GM18502 (cell line): ENCODE measurements at regions not wholly inside any gene's neighbourhood (a gene's known extent, or its start where the extent isn't known, plus 50 kb on each side); places are given as distances from the start of the nearest gene placed in this dataset.

Source experiments
- ATAC-seq: cut with Tn5 transposase; IDR thresholded peaks from one replicate; pipeline ENCODE4 v1.9.1; 2021; ENCODE audit warnings: mild to moderate bottlenecking; ENCODE audit not compliant: unreplicated experiment, poor library complexity

DNA sequence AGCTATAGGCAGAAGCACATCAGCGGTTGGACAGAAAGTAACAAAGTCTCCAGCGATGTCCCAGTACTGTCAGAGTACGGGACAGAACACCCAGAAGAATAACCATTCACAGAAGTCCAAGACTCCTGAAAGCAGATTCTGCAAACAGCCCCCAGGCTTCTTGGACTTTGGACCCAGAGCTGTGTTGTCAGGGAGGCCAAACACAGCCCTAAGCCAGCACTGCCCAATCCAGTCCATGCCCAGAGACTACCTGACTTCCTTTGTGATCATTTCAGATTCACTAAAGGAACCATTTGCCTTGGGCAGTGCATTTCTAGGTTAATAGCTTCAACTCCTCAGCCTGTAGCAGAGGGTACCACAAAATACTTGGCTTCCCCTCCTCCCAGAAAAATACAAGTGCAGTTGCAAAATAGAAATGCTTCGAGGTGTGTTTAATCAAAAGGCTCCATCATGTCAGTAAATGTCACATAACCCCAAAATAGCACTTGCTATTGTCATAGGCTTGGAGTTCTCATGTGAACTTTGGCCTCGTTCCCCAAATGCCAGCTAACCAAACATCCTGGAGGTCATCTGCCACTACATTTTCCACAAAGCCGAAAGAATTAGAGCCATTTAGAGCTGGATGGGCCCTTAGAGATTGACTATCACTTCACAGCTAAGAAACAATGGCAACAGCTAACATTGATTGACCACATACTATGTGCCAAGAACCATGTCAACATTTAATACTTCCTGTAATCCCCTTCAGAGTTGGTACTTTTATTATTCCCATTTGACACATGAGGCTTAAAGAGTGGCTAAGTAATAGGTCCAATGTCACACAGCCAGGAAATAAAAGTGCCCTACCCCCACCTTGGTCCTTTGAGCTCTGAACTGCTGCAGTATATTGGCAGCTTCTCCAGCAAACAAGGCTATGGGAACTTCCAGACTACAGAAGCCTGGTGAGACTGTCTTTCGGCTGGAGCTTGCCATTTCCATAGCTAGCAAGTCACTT lies 329.9 kb downstream of the FOXO1 start:
- no peak for ATAC-seq

GRCh38 chr13:40337651-40338050 lies 328.8 kb downstream of the FOXO1 start:
- ATAC-seq, result no peak

- no peak for ATAC-seq
Observed at GRCh38 chr13:40338217-40338616, 328.2 kb downstream of the FOXO1 start.

GRCh38 chr13:40340368-40341095 lies 325.9 kb downstream of the FOXO1 start:
- ATAC-seq, result no peak

DNA sequence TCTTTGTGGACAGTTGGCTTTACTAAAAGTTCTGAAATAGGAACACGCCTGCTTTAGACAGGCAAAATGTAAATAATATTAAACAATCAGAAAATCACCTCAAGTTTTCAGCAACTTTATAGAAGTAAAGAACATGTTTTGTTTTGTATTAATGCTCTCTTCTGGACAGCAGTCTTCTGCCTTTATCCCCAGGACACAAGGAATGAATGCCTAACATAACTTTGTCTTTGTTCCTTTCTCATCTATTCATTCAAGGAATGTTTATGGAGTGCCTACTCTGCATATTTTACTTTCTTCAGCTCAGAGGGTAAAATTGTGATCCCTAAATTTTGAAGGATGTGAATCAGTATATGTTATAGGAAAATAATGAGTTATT lies 325.4 kb downstream of the FOXO1 start:
- no peak for ATAC-seq

GRCh38 chr13:40341501-40341900 lies 324.9 kb downstream of the FOXO1 start:
- no peak for ATAC-seq

DNA sequence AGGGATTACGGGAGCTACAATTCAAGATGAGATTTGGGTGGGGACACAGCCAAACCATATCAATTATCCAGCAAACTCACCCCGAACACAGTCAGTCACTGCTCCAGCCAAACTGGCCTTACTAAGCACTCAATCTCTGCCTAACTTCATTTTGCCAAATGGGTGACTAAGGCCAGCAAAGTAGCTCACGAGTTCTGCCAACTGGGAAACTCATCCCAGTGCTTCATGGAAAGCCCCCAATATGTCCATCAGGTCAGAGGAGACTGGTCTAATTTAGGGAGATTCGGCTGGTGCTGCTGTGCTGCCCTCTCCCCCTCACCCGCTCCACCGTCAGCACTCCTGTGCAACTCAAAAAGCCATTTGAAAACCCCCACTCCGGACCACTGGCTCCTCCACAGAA lies 324.0 kb downstream of the FOXO1 start:
- no peak for ATAC-seq

- no peak for ATAC-seq
Observed at GRCh38 chr13:40342901-40343300, 323.5 kb downstream of the FOXO1 start.

DNA sequence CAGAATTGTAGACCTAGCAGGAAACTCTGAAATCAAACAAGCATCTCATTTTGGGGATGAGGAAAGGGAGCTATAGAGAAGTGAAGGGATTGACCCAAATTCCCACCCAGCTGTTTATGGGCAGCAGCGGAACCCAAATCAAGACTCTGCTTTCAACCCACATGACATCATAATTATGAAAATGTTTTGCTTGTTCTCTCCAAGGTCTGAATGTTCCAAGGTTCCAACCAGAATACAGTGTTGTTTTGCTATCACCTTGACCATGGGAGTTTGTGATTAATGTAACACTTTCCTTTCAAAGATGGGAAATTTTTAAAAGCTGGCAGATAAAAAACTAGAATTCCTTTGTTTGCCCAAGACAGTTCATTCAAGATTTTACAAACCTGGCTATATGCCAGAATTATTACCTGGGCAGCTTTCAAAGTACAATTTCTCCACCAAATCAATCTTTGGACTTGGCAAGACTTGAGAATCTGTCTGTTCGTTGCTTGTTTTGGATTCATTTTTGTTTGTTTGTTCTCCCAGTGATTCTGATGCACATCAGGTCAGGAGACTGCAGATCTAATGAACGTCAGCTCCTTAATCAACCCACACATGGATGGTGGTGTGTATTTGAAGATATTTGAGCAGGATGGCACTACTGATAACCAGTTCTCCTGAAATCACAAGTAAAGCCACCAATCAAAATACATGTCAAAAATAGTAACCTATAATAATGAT lies 322.7 kb downstream of the FOXO1 start:
- no peak for ATAC-seq

- ATAC-seq, result no peak
Observed at GRCh38 chr13:40344270-40345148, 321.9 kb downstream of the FOXO1 start.

GRCh38 chr13:40345149-40345514 lies 321.3 kb downstream of the FOXO1 start:
- ATAC-seq, result no peak

- no peak for ATAC-seq
Observed at GRCh38 chr13:40345654-40346372, 320.6 kb downstream of the FOXO1 start.

DNA sequence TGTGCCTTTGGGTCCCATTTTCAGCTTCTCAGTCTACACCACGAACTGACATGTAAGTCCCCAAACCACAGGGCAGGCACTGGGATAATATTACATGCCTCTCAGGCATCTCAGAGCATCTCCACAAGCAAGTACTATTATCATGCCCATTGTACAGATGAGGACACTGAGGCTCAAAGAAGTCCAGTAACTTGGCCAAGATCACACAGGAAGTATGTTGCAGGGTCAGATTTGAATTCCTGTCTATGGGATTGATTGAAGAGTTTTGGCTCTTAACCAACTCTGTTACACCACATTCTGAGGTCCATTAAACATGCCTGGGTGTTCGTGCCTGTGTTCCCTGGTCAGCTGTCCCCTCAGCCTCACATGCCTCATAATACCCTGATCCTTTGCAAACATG lies 319.8 kb downstream of the FOXO1 start:
- ATAC-seq, result no peak

DNA sequence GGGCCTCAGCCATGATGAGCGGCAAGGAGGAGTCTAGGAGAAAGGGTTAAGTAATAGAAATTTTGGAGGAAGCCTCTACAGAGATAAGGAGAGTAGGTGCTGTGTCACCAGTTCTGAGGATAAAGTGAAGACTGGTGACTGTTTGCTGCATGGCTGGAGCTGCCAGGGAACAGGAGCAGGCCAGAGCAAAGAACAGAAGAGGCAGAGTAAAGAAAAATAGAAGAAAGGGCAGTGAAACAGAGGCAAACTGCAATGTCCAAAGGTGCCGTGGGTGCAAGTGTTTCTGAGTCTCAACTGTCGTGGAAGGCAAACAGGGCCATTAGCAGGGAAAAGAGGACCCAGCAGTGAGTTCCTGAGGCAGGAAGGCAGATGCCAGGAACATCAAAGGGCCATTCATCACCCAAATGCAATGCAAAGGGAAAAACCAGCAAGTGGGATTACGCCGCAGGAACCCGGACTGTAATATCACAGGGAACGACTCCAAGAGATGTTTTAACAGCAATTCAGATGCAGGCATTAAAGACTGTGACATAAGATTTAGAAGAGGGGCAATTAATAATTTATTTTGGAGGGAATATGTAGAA lies 318.3 kb downstream of the FOXO1 start:
- no peak for ATAC-seq

GRCh38 chr13:40350283-40350992 lies 316.0 kb downstream of the FOXO1 start:
- ATAC-seq, result no peak

- ATAC-seq, result no peak
Observed at GRCh38 chr13:40351537-40352379, 314.7 kb downstream of the FOXO1 start.

- ATAC-seq, result no peak
Observed at GRCh38 chr13:40352380-40352778, 314.1 kb downstream of the FOXO1 start.
